Colonic mucosa (tissue), 4 donors: ENCODE measurements at regions not wholly inside any gene's neighbourhood (a gene's known extent, or its start where the extent isn't known, plus 50 kb on each side); places are given as distances from the start of the nearest gene placed in this dataset.

Experiments
- DNase-seq: peaks from one replicate; pipeline ENCODE4 v3.0.0-alpha.2; 2020
- H3K27ac ChIP-seq: fragments of 200-600 bp; one replicate; pipeline ENCODE4 v1.8.0; 2021
- H3K27me3 ChIP-seq: fragments of 200-600 bp; one replicate; pipeline ENCODE4 v1.8.0; 2021
- H3K36me3 ChIP-seq: fragments of 200-600 bp; one replicate; pipeline ENCODE4 v1.8.0; 2021
- H3K4me1 ChIP-seq: fragments of 200-600 bp; one replicate; pipeline ENCODE4 v1.8.0; 2021; ENCODE audit warnings: mild to moderate bottlenecking
- H3K4me3 ChIP-seq: fragments of 200-600 bp; one replicate; pipeline ENCODE4 v1.8.0; 2021
- H3K9ac ChIP-seq, 2 donors: one replicate each; pipeline ENCODE4 v1.7.0; 2013; ENCODE audit warnings: control low read depth in 2 of 2, low read depth in 2 of 2, low read length in 2 of 2
- H3K9me3 ChIP-seq: fragments of 200-600 bp; one replicate; pipeline ENCODE4 v1.8.0; 2021
- CTCF ChIP-seq: fragments of 200-600 bp; IDR thresholded peaks from one replicate; pipeline ENCODE4 v1.8.0; 2022; ENCODE audit warnings: antibody characterized with exemption, mild to moderate bottlenecking
- intact Hi-C: fragments of 100-400 bp; cut with DNase I; formaldehyde crosslinking; loops from one replicate; pipeline ENCODE4 v1.14.1; 2022
- donor health status: healthy.
- donor health status: DM: no; HTN: no; CAD: no.
- donor health status: DM: no; HTN: no; CAD: no.

DNA sequence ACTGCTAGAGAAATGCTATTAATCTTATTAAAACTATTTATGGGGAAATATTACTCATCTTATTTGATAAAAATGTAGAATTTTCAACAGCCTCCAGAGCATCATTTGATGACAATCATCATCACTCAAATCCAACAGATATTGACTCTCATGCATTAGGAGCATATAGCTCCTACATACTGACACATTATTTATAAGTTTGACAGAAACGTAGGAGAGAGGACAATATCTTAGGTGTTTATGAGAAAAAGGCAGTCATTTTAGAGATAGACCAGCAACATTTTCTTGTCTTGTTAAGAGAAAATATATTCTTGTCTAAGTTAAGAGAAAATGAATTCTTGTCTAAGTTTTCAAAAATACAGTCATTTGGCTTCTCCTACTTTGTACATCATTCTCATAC, 2550.2 kb downstream of the PCDH7 start:
- H3K27ac ChIP-seq: no peak overlapping the region
- no peaks in the 10 kb centered on the region for H3K9me3 ChIP-seq
- no peaks in the 10 kb centered on the region for H3K4me1 ChIP-seq
- no peak for DNase-seq
- intact Hi-C loops: no loop called here
- H3K9ac ChIP-seq: no peak overlapping the region
- H3K27me3 ChIP-seq: no peaks in the 10 kb centered on the region
- no peaks in the 10 kb centered on the region for H3K36me3 ChIP-seq
- no peak for TF ChIP-seq CTCF
- H3K4me3 ChIP-seq: no peak overlapping the region

GRCh38 chr4:33272722-33273121, 2552.6 kb downstream of the PCDH7 start:
- no peak overlapping the region for H3K9ac ChIP-seq
- DNase-seq: no peak
- H3K27ac ChIP-seq: no peak overlapping the region
- H3K4me3 ChIP-seq: no peak overlapping the region
- no peaks in the 10 kb centered on the region for H3K27me3 ChIP-seq
- TF ChIP-seq CTCF: no peak
- intact Hi-C loops: no loop called here
- no peaks in the 10 kb centered on the region for H3K9me3 ChIP-seq
- no peaks in the 10 kb centered on the region for H3K4me1 ChIP-seq
- H3K36me3 ChIP-seq: no peaks in the 10 kb centered on the region

DNA sequence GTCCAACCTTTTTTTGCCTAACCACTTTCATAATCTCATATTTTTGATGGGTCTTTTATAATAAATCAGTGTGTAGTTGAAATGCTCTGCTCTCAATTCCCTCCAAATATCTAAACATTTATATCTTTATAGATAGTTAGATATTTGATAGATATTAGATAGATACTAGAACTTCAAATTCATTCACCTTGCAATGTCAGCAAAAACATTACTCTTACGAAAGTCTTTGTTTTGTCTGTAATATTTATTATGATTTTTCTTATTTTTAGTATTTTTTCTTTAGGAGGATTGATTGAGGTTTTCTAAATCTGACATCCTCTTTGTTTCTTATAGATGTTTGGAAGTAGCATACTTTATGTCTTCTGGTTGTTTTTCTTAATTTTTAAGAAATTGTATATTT, 2563.6 kb downstream of the PCDH7 start:
- Histone ChIP-seq H3K9ac (no peak overlapping the region), H3K27ac (no peak overlapping the region), H3K27me3 (no peaks in the 10 kb centered on the region), H3K4me3 (no peak overlapping the region), H3K36me3 (no peaks in the 10 kb centered on the region), H3K9me3 (no peaks in the 10 kb centered on the region), H3K4me1 (no peaks in the 10 kb centered on the region)
- intact Hi-C loops: no loop called here
- DNase-seq: no peak
- no peak for TF ChIP-seq CTCF

DNA sequence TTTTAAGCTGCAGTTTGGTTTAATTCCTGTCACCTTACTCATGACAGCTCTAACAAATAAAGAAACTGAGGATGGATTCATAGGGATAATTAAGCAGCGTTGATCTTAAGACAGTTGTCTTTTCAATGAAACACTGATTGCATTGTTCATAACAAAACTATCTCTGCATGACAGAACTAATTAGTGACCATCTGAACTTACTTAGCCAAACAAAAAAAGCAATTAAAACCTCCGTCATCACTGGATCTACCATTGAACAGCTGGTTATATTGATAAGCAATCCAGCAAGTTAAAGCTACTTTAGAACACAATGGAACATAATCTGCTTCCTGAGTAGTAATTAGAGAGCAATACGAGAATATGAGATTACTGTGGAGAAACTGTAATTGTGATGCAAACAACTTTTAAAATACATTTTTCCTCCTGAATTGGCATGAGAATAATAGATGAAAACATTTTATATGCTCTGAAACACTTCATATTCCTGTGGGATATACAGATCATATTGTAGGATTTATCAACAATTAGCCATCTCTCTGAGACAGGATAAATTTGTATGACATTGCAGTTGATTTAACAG, 2576.8 kb downstream of the PCDH7 start:
- Histone ChIP-seq H3K27me3 (no peaks in the 10 kb centered on the region), H3K9me3 (no peaks in the 10 kb centered on the region), H3K36me3 (no peaks in the 10 kb centered on the region), H3K9ac (no peak overlapping the region), H3K27ac (no peak overlapping the region), H3K4me3 (no peak overlapping the region), H3K4me1 (no peaks in the 10 kb centered on the region)
- no peak for DNase-seq
- intact Hi-C loops: no loop called here
- TF ChIP-seq CTCF: no peak

DNA sequence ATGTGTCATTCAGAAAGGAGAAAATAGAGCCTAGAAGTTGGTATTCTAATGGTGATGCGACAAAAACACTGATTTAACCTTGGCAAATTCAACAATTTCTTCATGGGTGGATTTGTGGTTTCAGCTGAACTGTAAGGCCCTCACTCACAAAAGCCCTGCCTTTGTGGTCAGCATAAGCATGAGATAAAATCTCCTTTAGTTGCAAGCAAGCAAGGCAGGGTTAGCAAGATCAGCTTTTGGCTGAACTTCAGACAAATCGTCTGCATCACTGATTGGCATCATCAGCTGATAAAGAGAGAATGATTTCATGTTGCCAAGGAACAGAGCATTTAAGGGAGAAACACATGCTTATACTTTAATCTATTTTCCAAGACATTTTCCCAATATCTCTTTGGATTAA, 2582.2 kb downstream of the PCDH7 start:
- DNase-seq: no peak
- no peaks in the 10 kb centered on the region for H3K9me3 ChIP-seq
- intact Hi-C loops: no loop called here
- H3K27ac ChIP-seq: no peak overlapping the region
- no peak overlapping the region for H3K9ac ChIP-seq
- no peak overlapping the region for H3K4me3 ChIP-seq
- no peak for TF ChIP-seq CTCF
- H3K4me1 ChIP-seq: no peaks in the 10 kb centered on the region
- H3K27me3 ChIP-seq: no peaks in the 10 kb centered on the region
- no peaks in the 10 kb centered on the region for H3K36me3 ChIP-seq
